ENCODE measurements at regions not wholly inside any gene's neighbourhood (a gene's known extent, or its start where the extent isn't known, plus 50 kb on each side); places are given as distances from the start of the nearest gene placed in this dataset.
"Not testable (repeated sequence)": the region's sequence is repeated elsewhere in the genome, so short reads cannot be mapped to it uniquely, and the experiment has no call there.

DNA sequence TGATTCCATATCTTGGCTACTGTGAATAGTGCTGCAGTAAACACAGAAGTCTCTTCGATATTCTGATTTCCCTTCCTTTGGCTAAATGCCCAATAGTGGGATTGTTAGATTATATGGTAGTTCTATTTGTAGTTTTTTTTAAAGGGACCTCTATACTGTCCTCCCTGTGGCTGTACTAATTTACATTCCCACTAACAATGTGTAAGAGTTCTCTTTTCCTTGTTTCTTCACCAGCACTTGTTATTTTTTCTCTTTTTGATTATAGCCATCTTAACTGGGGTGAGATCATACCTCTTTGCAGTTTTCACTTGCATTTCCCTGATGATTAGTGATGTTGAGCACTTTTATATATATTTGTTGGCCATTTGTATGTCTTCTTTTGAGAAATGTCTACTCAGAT, 102.0 kb downstream of the CARTPT start:
- DNase-seq (ENCODE audit: low read depth, low spot score): no peak

DNA sequence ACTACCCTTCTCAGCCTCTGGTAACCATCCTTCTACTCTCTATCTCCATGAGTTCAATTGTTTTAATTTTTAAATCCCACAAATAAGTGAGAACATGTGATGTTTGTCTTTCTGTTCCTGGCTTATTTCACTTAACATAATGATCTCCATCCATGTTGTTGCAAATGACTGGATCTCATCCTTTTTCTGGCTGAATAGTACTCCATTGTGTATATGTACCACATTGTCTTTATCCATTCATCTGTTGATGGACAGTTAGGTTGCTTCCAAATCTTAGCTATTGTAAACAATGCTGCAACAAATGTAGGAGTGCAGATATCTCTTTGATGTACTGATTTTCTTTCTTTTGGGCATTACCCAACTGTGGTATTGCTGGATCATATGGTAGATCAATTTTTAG, 103.0 kb downstream of the CARTPT start:
- not testable (repeated sequence) for DNase-seq (ENCODE audit: low read depth, low spot score)

DNA sequence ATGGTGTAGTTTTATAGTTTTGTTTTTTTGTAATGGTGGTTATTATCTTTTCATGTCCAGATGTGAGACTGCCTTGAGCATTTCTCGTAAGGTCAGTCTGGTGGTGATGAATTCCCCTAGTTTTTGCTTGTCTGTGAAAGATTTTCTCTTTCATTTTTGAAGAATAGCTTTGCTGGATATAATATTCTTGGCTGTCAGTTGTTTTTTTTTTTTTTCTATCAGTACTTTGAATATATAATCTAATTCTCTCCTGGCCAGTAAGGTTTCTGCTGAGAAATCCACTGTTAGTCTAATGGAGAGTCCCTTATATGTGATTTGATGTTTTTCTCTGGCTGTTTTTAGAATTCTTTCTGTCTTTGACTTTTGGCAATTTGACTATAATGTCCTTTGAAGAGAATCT, 106.9 kb downstream of the CARTPT start:
- DNase-seq (ENCODE audit: low read depth, low spot score): no peak

DNA sequence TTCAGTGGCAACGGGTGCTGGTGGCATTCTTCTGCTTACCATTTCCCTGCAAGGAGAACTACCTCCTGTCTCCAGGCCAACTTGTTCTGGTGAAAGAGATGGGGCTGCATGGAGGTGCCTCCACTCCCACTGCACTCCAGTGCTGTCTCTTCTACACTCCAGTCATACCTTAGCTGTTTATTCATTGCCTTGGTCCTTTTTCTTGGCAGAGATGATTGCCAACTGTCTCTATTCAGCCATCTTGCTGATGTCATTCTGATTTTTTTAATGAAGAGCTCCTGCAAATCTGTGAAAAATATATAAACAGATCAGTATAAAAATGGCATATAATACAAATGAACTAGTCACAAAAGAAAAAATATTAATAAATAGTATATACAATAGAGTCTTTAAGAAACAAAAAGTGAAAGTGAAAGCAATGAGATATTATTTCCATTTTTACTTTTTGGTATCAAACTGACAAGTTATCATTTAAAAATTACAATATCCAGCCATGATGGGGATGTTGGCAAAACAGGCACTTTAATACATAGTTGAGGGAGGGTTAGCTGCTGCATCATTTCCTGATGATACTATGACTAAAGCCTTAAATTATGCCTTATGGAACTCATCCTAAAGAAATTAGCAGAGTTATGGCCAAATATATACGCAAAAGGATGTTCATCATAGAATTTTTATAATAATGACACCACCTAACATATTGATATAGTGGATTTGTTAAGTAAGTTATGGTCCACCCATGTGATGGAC, 109.4 kb downstream of the CARTPT start:
- DNase-seq (ENCODE audit: low read depth, low spot score): no peak

DNA sequence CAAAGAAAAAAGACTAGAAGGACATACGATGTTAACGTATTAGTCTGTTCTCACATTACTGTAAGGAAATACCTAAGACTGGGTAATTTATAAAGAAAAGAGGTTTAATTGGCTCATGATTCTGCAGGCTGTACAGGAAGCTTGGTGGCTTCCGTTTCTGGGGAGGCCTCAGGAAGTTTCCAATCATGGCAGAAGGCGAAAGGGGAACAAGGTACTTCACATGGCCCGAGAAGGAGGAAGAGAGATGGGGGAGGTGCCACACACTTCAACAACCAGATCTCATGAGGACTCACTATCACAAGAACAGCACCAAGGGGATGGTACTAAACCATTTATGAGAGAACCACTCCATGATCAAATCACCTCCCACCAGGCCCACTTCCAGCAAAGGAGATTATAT, 110.1 kb downstream of the CARTPT start:
- no peak for DNase-seq (ENCODE audit: low read depth, low spot score)

DNA sequence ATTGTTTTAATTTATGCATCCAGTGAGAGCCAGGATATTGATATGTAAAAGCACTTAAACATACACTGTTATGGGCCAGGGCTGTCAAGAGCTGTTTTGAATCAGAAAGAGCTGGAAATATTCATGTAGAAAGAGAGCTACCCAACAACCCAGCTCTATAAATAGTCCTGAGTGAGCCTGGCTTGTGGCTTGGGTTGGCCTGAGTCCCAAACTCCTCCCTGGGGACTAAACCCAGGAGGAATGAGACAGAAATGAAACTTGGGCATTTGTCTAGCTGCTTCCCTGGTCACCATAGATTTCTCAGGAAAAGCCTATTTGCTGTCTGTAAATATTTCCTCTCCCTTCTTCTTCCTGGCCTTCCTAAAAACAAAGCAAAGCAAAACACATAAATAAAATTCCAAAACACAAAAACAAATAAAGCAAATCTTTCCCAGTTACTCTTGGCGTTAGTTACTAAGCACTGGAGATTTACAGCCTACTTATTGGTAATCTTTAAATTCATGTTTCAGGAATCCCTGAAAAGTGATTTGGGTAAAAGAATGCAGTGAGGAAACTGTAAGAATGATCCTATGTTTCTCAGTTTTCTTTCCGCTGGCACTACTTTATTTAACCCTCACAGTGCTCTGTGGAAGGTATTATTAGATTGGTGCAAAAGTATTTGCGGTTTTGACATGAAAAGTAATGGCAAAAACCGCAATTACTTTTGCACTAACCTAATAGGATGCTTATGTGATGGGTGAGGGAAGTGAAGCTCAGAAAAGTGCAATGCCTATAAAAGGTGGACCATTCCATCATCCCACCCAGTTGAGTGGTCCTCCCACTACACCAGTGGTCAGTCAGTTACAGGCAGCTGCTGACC, 111.8 kb downstream of the CARTPT start:
- no peak for DNase-seq (ENCODE audit: low read depth, low spot score)

DNA sequence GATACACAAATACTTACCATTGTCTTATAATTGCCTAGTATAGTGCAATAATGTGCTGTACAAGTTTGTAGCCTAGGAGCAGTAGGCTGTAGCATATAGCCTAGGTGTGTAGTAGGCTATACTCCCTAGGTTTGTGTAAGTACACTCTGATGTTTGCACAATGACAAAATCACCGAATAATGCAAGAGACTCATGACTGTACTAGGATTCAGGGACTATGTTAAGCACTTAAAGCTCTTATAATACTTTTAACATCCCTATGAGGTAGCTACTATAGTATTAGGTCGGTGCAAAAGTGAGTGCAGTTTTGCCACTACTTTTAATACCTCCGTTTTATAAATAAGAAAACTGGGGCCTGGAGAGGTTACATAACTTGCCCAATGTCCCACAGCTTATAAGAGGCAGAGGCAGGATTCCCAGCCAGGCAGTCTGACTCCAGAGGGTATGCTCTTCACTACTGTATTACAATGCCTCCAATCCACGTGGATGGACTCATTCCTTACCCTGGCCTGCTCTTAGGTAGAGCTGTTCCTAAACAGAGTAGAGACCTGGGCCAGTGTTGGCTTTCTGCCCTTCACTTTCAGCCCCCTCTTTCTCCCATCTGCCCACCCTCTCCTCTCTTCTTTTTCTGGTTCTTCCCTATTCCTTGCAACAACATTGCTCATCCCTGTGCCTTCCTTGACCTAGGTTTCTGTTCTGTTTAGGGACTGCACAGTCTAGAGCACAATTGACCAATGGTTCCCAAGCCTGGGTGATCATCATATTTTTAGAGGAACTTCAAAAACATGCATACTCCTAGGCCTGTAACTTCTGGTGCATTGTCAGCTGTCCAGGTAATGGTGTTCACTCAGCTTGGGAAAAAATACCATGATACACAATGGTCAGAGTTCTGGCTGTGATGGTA, 114.0 kb downstream of the CARTPT start:
- no peak for DNase-seq (ENCODE audit: low read depth, low spot score)

DNA sequence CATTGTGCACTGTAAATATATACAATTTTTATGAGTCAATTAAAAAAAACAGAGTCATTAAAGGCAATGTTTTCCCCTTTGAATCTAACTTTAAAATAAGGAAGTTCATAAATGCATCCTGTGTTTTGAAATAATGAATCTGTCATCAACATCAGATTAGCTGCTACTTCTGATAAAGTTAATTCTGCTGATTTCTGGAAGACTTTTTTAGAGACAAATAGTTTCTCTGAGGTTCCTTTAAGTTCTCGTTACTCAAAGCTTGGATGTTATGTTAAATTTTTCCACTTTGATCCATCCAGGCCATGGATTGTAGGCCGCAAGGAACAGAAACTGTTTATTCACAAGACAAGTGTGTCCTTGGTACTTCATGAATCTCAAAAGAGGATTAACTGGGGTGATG, 115.5 kb downstream of the CARTPT start:
- no peak for DNase-seq (ENCODE audit: low read depth, low spot score)

DNA sequence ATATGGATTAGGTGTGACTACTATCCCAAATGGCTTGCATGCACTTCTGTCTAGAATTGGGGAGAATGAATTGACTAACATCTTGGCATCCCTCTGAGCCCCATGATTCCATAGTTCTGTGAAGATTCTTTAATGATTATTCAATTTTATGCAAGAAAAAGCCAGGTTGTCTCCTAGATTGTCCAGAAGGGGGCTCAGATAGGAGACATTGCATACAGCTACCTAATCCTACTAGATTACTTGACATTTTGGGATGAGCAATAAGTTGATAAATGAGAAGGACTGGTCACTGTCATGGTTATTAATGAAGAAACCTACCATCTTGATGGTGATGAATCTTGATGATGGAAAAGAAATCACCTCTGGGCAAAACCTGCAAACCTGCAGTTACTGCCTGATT, 117.0 kb downstream of the CARTPT start:
- no peak for DNase-seq (ENCODE audit: low read depth, low spot score)

DNA sequence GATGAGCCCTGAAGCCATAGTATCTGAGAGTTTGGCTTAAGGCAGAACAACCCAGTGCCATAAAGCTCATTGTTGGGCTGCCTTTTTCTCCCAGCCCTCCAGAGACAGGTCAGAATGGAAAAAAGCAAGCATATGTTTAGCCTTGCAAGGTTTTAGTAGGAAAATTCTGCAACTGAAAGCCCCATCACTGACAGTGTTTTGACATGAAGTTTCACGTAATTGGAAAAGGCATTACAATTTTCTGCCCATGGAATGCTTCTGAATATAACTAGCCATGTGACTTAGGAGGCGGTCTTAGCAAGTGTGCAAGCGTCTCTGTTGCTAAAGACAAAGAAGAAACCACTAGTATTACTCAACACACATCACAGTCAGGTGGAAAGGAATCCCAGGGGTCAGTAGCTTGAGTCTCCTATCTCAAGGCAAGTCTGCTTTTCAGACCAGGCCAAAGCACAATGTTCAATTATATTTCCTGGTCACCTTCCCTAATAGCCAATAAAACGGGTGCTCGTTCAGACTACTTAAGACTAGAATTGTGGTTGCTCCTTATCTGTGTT, 117.6 kb downstream of the CARTPT start:
- no peak for DNase-seq (ENCODE audit: low read depth, low spot score)

DNA sequence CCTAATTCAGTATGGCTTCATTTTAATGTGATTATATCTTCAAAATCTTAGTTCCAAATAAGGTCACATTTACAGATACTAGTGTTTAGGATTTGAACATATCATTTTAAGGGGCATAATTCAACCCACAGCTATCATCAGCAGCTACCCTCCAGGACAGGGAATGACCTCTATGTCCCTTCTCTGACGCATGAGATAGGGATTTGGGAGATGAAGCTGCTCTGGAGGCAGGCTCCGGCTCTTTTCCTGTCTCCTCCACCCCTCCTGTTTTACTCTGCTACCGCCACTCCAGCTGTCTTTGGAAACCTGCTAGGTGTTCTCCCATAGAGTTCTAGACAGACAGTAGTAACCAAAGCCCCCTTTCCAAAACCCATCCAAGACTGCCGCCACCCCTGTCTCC, 119.2 kb downstream of the CARTPT start:
- DNase-seq (ENCODE audit: low read depth, low spot score): no peak

DNA sequence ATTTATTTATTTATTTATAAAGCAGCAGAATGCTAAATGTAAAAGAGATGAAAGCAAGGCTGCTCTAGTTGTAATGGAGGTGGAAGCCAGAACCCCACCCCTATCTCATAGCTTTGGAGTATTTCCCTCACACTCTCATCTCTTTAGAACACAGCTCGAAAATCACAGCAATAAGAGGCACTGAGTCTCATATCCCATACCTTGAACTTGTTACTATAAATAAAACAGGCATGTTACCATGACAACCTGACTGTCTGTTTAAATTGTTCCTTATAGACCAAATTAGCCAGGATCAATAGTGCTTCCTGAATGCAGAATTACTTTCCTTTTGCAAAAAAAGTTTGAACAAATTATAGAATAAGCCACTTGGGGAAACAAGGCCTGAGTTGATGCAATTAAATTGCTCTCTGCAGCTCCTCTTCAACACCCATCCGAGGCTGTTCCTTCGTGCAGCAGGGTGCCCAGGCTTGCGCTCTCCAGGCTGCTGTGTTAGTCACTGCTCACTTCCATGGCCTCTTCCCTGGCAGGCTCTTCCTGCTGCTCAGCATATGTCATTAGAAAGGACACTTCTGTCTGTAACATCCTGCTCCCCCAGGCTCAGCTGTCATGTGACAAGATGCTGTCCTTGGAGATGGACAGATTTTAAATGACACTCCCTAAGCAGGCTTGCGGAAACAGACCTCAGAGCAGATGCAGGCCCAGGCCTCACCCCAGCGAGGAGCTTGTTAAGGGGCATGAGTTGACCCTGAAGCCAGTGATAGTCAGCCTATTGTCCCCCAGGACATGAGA, 120.2 kb downstream of the CARTPT start:
- peak; percentile 22 for DNase-seq (ENCODE audit: low read depth, low spot score)

DNA sequence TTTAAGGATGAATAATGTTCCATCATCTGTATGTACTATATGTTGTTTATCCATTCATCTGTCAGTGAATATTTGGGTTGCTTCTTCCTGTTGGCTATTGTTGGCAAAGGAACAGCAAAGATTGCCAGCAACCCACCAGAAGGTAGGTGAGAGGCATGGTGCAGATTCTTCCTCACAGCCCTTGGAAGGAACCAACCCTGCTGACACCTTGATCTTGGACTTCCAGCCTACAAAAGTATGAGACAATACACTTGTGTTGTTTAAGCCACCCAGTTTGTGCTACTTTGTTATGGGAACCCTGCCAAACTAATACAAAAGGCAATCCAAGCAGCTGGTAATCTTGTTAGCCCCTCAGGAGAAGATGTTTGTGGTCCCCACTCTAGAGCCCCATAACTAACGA, 122.0 kb downstream of the CARTPT start:
- no peak for DNase-seq (ENCODE audit: low read depth, low spot score)

DNA sequence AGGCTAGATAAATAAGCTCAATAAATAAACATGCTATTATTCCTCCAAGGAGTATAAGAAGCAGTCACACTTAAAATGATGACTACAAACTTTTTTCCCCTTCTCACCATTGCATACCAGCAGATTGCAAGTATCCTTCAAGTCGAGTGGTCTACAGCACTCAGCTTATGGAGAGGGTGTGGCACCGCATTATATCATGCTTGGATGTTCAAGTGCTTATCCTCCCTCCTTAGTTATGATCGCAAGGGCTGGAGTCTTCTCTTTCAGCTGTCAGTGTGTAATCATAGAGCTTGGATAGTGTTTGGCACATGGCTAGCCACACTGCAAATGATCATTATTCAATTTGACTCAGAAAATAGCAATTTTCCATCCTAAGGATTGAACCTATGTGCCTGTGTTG, 124.0 kb downstream of the CARTPT start:
- no peak for DNase-seq (ENCODE audit: low read depth, low spot score)

DNA sequence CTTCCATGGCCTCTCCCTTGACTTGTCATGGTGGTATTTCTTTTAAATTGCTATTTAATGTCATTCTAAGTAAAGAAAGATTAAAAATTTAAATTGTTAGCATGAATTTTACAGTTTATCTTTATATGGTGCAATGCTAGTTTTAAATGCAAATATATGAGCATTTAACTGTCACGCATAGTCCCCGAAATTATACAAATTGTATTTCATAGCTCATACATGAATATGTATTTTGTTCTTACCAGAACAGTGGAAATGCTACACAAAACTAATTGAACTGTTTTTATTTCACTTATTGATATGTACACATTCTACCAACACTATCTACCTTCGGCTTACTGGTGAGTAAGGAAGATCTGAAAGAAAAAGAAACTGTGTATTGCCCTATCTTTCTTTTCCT, 125.8 kb downstream of the CARTPT start:
- DNase-seq (ENCODE audit: low read depth, low spot score): no peak

DNA sequence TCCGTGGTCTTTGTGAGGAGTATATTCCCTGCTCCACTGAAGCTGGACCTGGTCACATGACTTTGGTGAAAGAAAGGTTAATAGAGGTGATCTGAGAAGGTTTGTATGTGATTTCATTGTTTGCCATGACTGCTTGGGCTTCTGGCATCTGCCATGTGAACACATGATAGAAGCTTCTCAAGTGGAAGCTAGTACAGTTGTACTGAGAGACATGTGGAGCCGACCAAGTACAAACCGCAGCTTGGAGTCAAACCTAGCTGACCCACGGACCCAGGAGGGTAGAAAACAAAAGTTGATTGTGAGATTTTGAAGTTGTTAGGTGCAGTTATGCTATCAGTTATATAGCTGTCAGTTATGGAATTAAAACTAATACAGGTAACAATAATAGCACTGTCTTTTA, 140.4 kb downstream of the CARTPT start:
- no peak for DNase-seq (ENCODE audit: low read depth, low spot score)

DNA sequence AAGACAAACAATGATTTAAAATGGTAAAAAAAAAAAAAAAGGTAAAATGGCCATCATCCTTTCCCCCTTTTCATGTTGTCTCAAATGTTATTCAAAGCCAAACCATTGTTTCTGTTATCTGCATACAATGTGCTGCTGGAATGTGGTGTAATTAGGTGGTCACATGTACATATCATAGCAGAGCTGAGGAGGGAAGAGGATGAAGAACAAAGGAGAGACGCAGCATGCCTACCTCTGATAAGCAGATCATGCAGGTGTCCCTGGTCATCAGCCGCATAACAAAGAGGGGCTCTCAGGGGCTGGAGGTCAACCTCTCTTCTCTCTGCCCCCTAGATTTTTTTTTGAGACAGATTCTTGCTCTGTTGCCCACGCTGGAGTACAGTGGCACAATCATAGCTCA, 141.0 kb downstream of the CARTPT start:
- DNase-seq (ENCODE audit: low read depth, low spot score): no peak

DNA sequence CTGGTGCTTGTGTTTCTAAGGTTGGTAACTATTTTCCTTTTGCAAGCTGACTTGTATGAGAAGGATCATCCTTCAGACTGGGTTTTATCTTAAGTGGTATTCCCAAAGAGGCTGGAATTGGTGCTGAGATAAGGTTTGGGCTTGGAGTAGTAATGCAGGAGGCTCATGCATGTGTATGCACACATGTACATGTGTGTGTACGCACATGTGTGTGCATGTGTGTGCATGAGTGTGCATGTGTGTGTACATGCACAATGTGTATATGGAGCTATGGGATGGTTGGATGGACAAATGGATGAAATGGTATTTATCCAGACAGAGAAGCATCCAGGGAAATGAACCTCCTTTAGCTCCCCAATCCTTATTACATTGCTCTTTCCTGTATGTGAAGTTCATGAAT, 142.6 kb downstream of the CARTPT start:
- no peak for DNase-seq (ENCODE audit: low read depth, low spot score)

DNA sequence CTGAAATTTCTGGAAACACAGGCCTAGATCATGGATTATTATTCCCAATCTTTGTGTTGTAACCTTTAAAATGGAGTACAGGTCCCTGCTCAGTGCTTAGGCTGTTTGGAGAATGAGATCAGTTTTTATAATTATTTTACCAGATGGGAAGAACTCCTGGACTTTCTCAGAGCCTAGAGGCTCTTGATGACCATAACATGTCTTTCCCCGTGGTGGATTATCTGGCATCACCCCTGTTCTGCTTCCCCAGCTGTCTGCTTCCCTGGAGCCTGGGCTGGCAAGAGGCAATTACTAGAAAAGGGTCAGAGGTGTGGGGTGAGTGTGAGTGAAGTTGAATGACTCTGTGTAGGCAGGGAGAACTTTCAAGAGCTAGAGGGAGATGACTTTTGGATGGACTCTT, 143.0 kb downstream of the CARTPT start:
- DNase-seq (ENCODE audit: low read depth, low spot score): no peak

DNA sequence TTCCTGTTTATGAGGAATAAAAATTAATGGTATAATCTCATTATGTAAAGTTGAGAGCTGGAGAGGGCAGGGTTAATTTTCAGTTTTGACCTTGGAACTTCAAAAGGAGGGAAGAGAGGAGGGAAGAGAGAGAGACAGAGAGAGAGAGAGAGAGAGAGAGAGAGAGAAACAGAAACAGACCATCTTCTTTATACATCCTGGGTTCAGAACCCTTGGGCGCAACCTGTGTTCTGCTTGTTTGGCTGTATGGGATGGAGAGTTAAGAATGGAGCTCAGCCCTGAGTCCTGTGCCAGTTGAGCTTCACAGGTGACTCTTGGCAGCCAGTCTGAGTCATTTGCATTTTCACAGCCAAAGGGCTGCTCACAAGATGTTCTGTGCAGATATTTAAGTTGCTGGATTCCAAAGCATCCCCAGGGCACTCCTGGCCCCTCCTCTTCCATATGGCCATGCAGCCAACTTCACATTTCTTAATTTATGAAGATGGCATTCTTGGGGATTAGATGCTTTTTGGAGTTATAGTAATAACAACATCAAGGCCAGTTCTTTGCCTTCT, 143.5 kb downstream of the CARTPT start:
- no peak for DNase-seq (ENCODE audit: low read depth, low spot score)

Measured in ELF-1 (cell line).